GM12892 (cell line): ENCODE measurements at regions not wholly inside any gene's neighbourhood (a gene's known extent, or its start where the extent isn't known, plus 50 kb on each side); places are given as distances from the start of the nearest gene placed in this dataset.

Experiments used
- POLR2A ChIP-seq: IDR thresholded peaks from 2 replicates; pipeline ENCODE4 v1.6.1; 2011; ENCODE audit warnings: low read depth, low read length, control low read depth
- POLR2AphosphoS5 ChIP-seq: IDR thresholded peaks from 2 replicates; pipeline ENCODE4 v1.6.1; 2011; ENCODE audit warnings: low read depth, low read length, control low read depth
- TAF1 ChIP-seq: IDR thresholded peaks from 2 replicates; pipeline ENCODE4 v1.6.1; 2011; ENCODE audit warnings: low read depth, mild to moderate bottlenecking, control low read depth, low read length, borderline replicate concordance

- no peak for TF ChIP-seq POLR2A
- TF ChIP-seq POLR2AphosphoS5 = no peak
- no peak for TF ChIP-seq TAF1
Observed at GRCh38 chrX:79440336-79440735, 73.2 kb upstream of the ITM2A start.
